ENCODE measurements at regions not wholly inside any gene's neighbourhood (a gene's known extent, or its start where the extent isn't known, plus 50 kb on each side); places are given as distances from the start of the nearest gene placed in this dataset.

DNA sequence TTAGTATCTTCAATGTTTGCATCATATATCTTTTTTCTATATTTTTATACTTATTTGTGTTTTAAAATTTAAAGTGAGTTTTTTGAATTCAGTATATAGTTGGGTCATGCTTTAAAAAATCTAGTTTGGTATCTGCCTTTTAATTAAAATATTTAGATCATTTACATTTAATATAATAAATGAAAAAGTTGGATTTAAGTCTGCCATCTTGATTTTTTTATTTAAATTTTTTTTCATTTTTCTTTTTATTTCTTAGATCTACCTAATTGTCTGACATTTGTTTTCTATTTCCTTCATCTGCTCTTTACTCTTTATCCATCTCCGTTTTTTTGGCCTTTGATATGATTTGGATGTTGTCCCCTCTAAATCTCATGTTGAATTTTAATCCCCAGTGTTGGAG is 50.0 kb upstream of the N4BP1 start:
- POLR2A ChIA-PET = no interaction called here
- DNase-seq (ENCODE audit: extremely low spot score) = no peak
- TF ChIP-seq, protein P1, sequence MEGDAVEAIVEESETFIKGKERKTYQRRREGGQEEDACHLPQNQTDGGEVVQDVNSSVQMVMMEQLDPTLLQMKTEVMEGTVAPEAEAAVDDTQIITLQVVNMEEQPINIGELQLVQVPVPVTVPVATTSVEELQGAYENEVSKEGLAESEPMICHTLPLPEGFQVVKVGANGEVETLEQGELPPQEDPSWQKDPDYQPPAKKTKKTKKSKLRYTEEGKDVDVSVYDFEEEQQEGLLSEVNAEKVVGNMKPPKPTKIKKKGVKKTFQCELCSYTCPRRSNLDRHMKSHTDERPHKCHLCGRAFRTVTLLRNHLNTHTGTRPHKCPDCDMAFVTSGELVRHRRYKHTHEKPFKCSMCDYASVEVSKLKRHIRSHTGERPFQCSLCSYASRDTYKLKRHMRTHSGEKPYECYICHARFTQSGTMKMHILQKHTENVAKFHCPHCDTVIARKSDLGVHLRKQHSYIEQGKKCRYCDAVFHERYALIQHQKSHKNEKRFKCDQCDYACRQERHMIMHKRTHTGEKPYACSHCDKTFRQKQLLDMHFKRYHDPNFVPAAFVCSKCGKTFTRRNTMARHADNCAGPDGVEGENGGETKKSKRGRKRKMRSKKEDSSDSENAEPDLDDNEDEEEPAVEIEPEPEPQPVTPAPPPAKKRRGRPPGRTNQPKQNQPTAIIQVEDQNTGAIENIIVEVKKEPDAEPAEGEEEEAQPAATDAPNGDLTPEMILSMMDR (IDR thresholded peaks at IDR 0.05; ENCODE audit: control extremely low read depth, extremely low read depth, low read depth, missing control alignments) = no peak
- CTCF ChIA-PET = no interaction called here
